HCT116 (cell line): ENCODE measurements at regions not wholly inside any gene's neighbourhood (a gene's known extent, or its start where the extent isn't known, plus 50 kb on each side); places are given as distances from the start of the nearest gene placed in this dataset.

Experiments
- ATAC-seq: fragments of 200-7000 bp; cut with Tn5 transposase; 2 replicates; pipeline ENCODE4 v1.9.1; 2020; ENCODE audit warnings: mild to moderate bottlenecking, moderate library complexity
- BruUV-seq: library from RNA; stranded (reverse); fragments of 400-500 nt; replicated peaks from 2 replicates; lab custom pipeline; 2021; lab: Mats Ljungman, UMichigan
- CTCF ChIA-PET: fragments of 300-600 bp; sonication (Branson Sonifier 250); formaldehyde crosslinking; loops from one replicate; lab custom pipeline; 2021; ENCODE audit warnings: antibody characterized with exemption; lab: Charles Lee
- POLR2A ChIA-PET: fragments of 300-600, 350-600 bp; sonication (Branson Sonifier 250); formaldehyde crosslinking; loops from one replicate; lab custom pipeline; 2021; ENCODE audit warnings: antibody characterized with exemption; lab: Charles Lee
- RAD21 ChIA-PET, 2 experiments: fragments of 300-600 bp; sonication (Branson Sonifier 250); formaldehyde crosslinking; loops; one replicate each; lab custom pipeline; 2023; ENCODE audit warnings: low total read pairs in 2 of 2; ENCODE audit not compliant: uncharacterized antibody in 2 of 2, unreplicated experiment in 2 of 2, low non-redundant PET in 1 of 2; lab: Charles Lee
- DNase-seq: peaks from one replicate; pipeline ENCODE4 v3.0.0-alpha.2; 2010; ENCODE audit warnings: low read depth, low spot score
- H2AFZ ChIP-seq: fragments of 200-600 bp; shearing (Covaris generic), sonication (generic); 2 replicates; pipeline ENCODE4 v1.6.1; 2017; ENCODE audit warnings: low read depth, mixed run types, mixed read lengths, antibody characterized with exemption, low read length; ENCODE audit not compliant: poor library complexity, severe bottlenecking
- H3K27ac ChIP-seq: 2 replicates; pipeline ENCODE4 v1.5.1; 2012; ENCODE audit warnings: low read depth, low read length
- H3K27me3 ChIP-seq: fragments of 200-600 bp; sonication (generic); 2 replicates; pipeline ENCODE4 v1.6.1; 2016; ENCODE audit warnings: mixed run types, low read length, mixed read lengths; ENCODE audit not compliant: insufficient read depth
- H3K36me3 ChIP-seq, 2 experiments: fragments of 200-500 bp in 1 of 2; fragments of 200-600 bp in 1 of 2; sonication (Bioruptor generic) in 1 of 2; sonication (generic) in 1 of 2; 2 replicates each; pipeline versions ENCODE4 v1.5.1 to v1.6.1; 2014 to 2016; ENCODE audit warnings: low read length in 2 of 2, inconsistent platforms in 1 of 2, mixed read lengths in 1 of 2, mixed run types in 1 of 2; ENCODE audit not compliant: insufficient read depth in 2 of 2, control insufficient read depth in 1 of 2
- H3K4me1 ChIP-seq, 2 experiments: fragments of 200-600 bp in 1 of 2; sonication (generic) in 1 of 2; 2 replicates each; pipeline versions ENCODE4 v1.5.1 to v1.6.1; 2012 to 2017; ENCODE audit warnings: low read length in 2 of 2, inconsistent platforms in 1 of 2, mild to moderate bottlenecking in 1 of 2, mixed read lengths in 1 of 2, mixed run types in 1 of 2, moderate library complexity in 1 of 2; ENCODE audit not compliant: insufficient read depth in 2 of 2, control insufficient read depth in 1 of 2
- H3K4me2 ChIP-seq: fragments of 200-600 bp; sonication (generic); 2 replicates; pipeline ENCODE4 v1.6.1; 2017; ENCODE audit warnings: mixed run types, low read length, mixed read lengths
- H3K4me3 ChIP-seq, 2 experiments: fragments of 200-600 bp in 1 of 2; sonication (generic) in 1 of 2; replicated peaks in 1 of 2; 2 replicates each; pipeline ENCODE4 v1.5.1; 2011 to 2016; ENCODE audit warnings: low read length in 2 of 2, control low read depth in 1 of 2, low read depth in 1 of 2, mild to moderate bottlenecking in 1 of 2, mixed read lengths in 1 of 2, mixed run types in 1 of 2
- H3K79me2 ChIP-seq: fragments of 200-600 bp; sonication (generic); 2 replicates; pipeline ENCODE4 v1.6.1; 2017; ENCODE audit warnings: mild to moderate bottlenecking, mixed run types, low read length, moderate library complexity, mixed read lengths; ENCODE audit not compliant: insufficient read depth
- H3K9ac ChIP-seq: fragments of 200-600 bp; sonication (generic); 2 replicates; pipeline ENCODE4 v1.6.1; 2016; ENCODE audit warnings: low read length, mixed read lengths
- H3K9me2 ChIP-seq: fragments of 200-600 bp; sonication (generic), shearing (Covaris generic); 2 replicates; pipeline ENCODE4 v1.6.1; 2017; ENCODE audit warnings: mixed run types, mild to moderate bottlenecking, moderate library complexity; ENCODE audit not compliant: insufficient read depth
- H3K9me3 ChIP-seq, 2 experiments: fragments of 200-500 bp in 1 of 2; fragments of 200-600 bp in 1 of 2; sonication (Bioruptor generic) in 1 of 2; sonication (generic) in 1 of 2; 2 replicates each; pipeline ENCODE4 v1.6.1; 2014 to 2017; ENCODE audit warnings: low read length in 2 of 2, mixed read lengths in 2 of 2, inconsistent platforms in 1 of 2, low read depth in 1 of 2, mild to moderate bottlenecking in 1 of 2, mixed run types in 1 of 2, moderate library complexity in 1 of 2; ENCODE audit not compliant: control insufficient read depth in 1 of 2, insufficient read depth in 1 of 2
- H4K20me1 ChIP-seq: fragments of 200-600 bp; sonication (generic), shearing (Covaris generic); 2 replicates; pipeline ENCODE4 v1.6.1; 2017; ENCODE audit warnings: mixed run types, mild to moderate bottlenecking, moderate library complexity; ENCODE audit not compliant: insufficient read depth
- CBX3 ChIP-seq: IDR thresholded peaks from 2 replicates; pipeline ENCODE4 v1.6.1; 2012; ENCODE audit warnings: low read depth
- CEBPB ChIP-seq: IDR thresholded peaks from 2 replicates; pipeline ENCODE4 v1.6.1; 2012; ENCODE audit warnings: low read depth
- ELF1 ChIP-seq: IDR thresholded peaks from 2 replicates; pipeline ENCODE4 v1.6.1; 2012; ENCODE audit warnings: low read depth, borderline replicate concordance
- EZH2phosphoT487 ChIP-seq: fragments of 200-600 bp; IDR thresholded peaks from 2 replicates; pipeline ENCODE4 v1.6.1; 2018; ENCODE audit warnings: antibody characterized with exemption, borderline replicate concordance
- POLR2A ChIP-seq: IDR thresholded peaks from 2 replicates; pipeline ENCODE4 v1.7.0; 2011; ENCODE audit warnings: borderline replicate concordance; ENCODE audit not compliant: insufficient read depth, insufficient read length; ENCODE audit errors: extremely low read depth
- POLR2AphosphoS5 ChIP-seq: IDR thresholded peaks from 2 replicates; pipeline ENCODE4 v1.6.1; 2011; ENCODE audit warnings: mild to moderate bottlenecking, low read depth, low read length, moderate library complexity
- RAD21 ChIP-seq: IDR thresholded peaks from 2 replicates; pipeline ENCODE4 v1.6.1; 2012; ENCODE audit warnings: low read depth, mild to moderate bottlenecking
- REST ChIP-seq: IDR thresholded peaks from 2 replicates; pipeline ENCODE4 v1.6.1; 2012; ENCODE audit warnings: low read depth
- SIN3A ChIP-seq: IDR thresholded peaks from 2 replicates; pipeline ENCODE4 v1.6.1; 2012; ENCODE audit warnings: low read depth
- SRF ChIP-seq: IDR thresholded peaks from 2 replicates; pipeline ENCODE4 v1.6.1; 2012; ENCODE audit warnings: low read depth
- TCF7L2 ChIP-seq: IDR thresholded peaks from 2 replicates; pipeline ENCODE4 v1.7.0; 2011; ENCODE audit warnings: borderline replicate concordance, inconsistent platforms; ENCODE audit not compliant: insufficient read depth, insufficient read length; ENCODE audit errors: extremely low read depth
- ZBTB33 ChIP-seq: IDR thresholded peaks from 2 replicates; pipeline ENCODE4 v1.6.1; 2011; ENCODE audit warnings: mild to moderate bottlenecking, low read length, moderate library complexity; ENCODE audit not compliant: insufficient replicate concordance; ENCODE audit errors: extremely low read depth
- ZNF274 ChIP-seq: fragments of 200-500 bp; sonication (Bioruptor generic); IDR thresholded peaks from 2 replicates; pipeline ENCODE4 v1.6.1; 2014; ENCODE audit warnings: mild to moderate bottlenecking, low read depth, low read length, inconsistent platforms
- intact Hi-C: fragments of 100-400 bp; cut with micrococcal nuclease; formaldehyde crosslinking; loops from 2 replicates; pipeline ENCODE4 v1.10.0; 2022

- Histone ChIP-seq H3K9ac (no peak overlapping the region), H3K27me3 (no peaks in the 10 kb centered on the region), H3K4me2 (no peak overlapping the region), H4K20me1 (no peaks in the 10 kb centered on the region), H3K36me3 (no peaks in the 10 kb centered on the region), H2AFZ (no peak overlapping the region), H3K27ac (no peak overlapping the region), H3K9me3 (no peaks in the 10 kb centered on the region), H3K79me2 (no peaks in the 10 kb centered on the region), H3K4me1 (no peaks in the 10 kb centered on the region), H3K4me3 (no peak overlapping the region), H3K9me2 (no peaks in the 10 kb centered on the region)
- intact Hi-C loops, result no loop called here
- no TSS peak for BruUV-seq
- no peak for ATAC-seq
- ChIA-PET CTCF (no interaction called here), RAD21 (no interaction called here), POLR2A (no interaction called here)
- no peak for DNase-seq
- no peak for TF ChIP-seq ZNF274
- no peak for TF ChIP-seq EZH2phosphoT487
- no peak for TF ChIP-seq POLR2AphosphoS5
- TF ChIP-seq ZBTB33, result no peak
- no peak for TF ChIP-seq RAD21
- TF ChIP-seq SRF, result no peak
- TF ChIP-seq CBX3, result no peak
Observed at GRCh38 chr3:34367521-34367920, 569.1 kb downstream of the PDCD6IP start.

- Histone ChIP-seq H2AFZ (no peak overlapping the region), H3K9ac (no peak overlapping the region), H3K9me3 (peaks cover 0 to 3% of the 10 kb centered on the region in 2 experiments; a peak in 1 of 4 replicates), H4K20me1 (no peaks in the 10 kb centered on the region), H3K36me3 (no peaks in the 10 kb centered on the region), H3K4me1 (no peaks in the 10 kb centered on the region), H3K4me3 (no peak overlapping the region), H3K79me2 (no peaks in the 10 kb centered on the region), H3K4me2 (no peak overlapping the region), H3K9me2 (no peaks in the 10 kb centered on the region), H3K27me3 (no peaks in the 10 kb centered on the region), H3K27ac (no peak overlapping the region)
- POLR2A ChIA-PET, result no interaction called here
- intact Hi-C loops, result no loop called here
- RAD21 ChIA-PET, result no interaction called here
- CTCF ChIA-PET, result no interaction called here
- no TSS peak for BruUV-seq
- DNase-seq (no peak), ATAC-seq (no peak)
- TF ChIP-seq ELF1 (no peak), ZBTB33 (no peak), REST (no peak), POLR2AphosphoS5 (no peak), CEBPB (no peak), TCF7L2 (no peak), SIN3A (no peak), POLR2A (no peak), EZH2phosphoT487 (no peak), CBX3 (no peak), SRF (no peak)
Observed at GRCh38 chr3:34374521-34374920, 576.1 kb downstream of the PDCD6IP start.
